ENCODE measurements at regions not wholly inside any gene's neighbourhood (a gene's known extent, or its start where the extent isn't known, plus 50 kb on each side); places are given as distances from the start of the nearest gene placed in this dataset.

GRCh38 chr11:104323841-104324240, 159.9 kb upstream of the PDGFD start:
- Histone ChIP-seq H3K4me1 (ENCODE audit: control insufficient read depth, extremely low read depth, insufficient read depth, low read length) (no peaks in the 10 kb centered on the region), H2AFZ (ENCODE audit: low read length) (no peak overlapping the region), H3K27ac (ENCODE audit: insufficient read depth, low read length) (no peak overlapping the region), H3K9ac (ENCODE audit: insufficient read depth, low read length) (no peak overlapping the region), H3K4me2 (ENCODE audit: extremely low read depth, insufficient read depth, low read length) (no peak overlapping the region), H3K4me3 (replicated peaks in 1 of 4; ENCODE audit: control extremely low read depth in 1 of 4, insufficient read depth in 1 of 4, low read depth in 3 of 4, low read length in 4 of 4) (no peak overlapping the region), H3K9me3 (ENCODE audit: control insufficient read depth, insufficient read depth, low read depth, low read length) (no peaks in the 10 kb centered on the region), H3K36me3 (ENCODE audit: control insufficient read depth, insufficient read depth, low read length) (no peaks in the 10 kb centered on the region), H3K27me3 (ENCODE audit: control insufficient read depth, insufficient read depth, low read length) (no peaks in the 10 kb centered on the region), H4K20me1 (ENCODE audit: control insufficient read depth, extremely low read depth, insufficient read depth, low read length) (no peaks in the 10 kb centered on the region), H3K79me2 (ENCODE audit: control insufficient read depth, insufficient read depth, low read length) (no peaks in the 10 kb centered on the region)
- DNase-seq (ENCODE audit: low read depth in 2 of 2), result no peak
- TF ChIP-seq CTCF (conservative IDR thresholded peaks at IDR 0.05 in 1 of 2, IDR thresholded peaks at IDR 0.05 in 1 of 2; ENCODE audit: low read depth in 1 of 2, low read length in 2 of 2) (no peak), EZH2 (IDR thresholded peaks at IDR 0.05; ENCODE audit: low read length, missing control alignments) (no peak)

- Histone ChIP-seq H3K27me3 (ENCODE audit: control insufficient read depth, insufficient read depth, low read length) (no peaks in the 10 kb centered on the region), H3K79me2 (ENCODE audit: control insufficient read depth, insufficient read depth, low read length) (no peaks in the 10 kb centered on the region), H3K4me3 (replicated peaks in 1 of 4; ENCODE audit: control extremely low read depth in 1 of 4, insufficient read depth in 1 of 4, low read depth in 3 of 4, low read length in 4 of 4) (no peak overlapping the region), H3K4me2 (ENCODE audit: extremely low read depth, insufficient read depth, low read length) (no peak overlapping the region), H3K36me3 (ENCODE audit: control insufficient read depth, insufficient read depth, low read length) (no peaks in the 10 kb centered on the region), H2AFZ (ENCODE audit: low read length) (no peak overlapping the region), H3K9me3 (ENCODE audit: control insufficient read depth, insufficient read depth, low read depth, low read length) (no peaks in the 10 kb centered on the region), H3K9ac (ENCODE audit: insufficient read depth, low read length) (no peak overlapping the region), H4K20me1 (ENCODE audit: control insufficient read depth, extremely low read depth, insufficient read depth, low read length) (no peaks in the 10 kb centered on the region), H3K4me1 (ENCODE audit: control insufficient read depth, extremely low read depth, insufficient read depth, low read length) (no peaks in the 10 kb centered on the region), H3K27ac (ENCODE audit: insufficient read depth, low read length) (no peak overlapping the region)
- TF ChIP-seq EZH2 (IDR thresholded peaks at IDR 0.05; ENCODE audit: low read length, missing control alignments), result no peak
- TF ChIP-seq CTCF (conservative IDR thresholded peaks at IDR 0.05 in 1 of 2, IDR thresholded peaks at IDR 0.05 in 1 of 2; ENCODE audit: low read depth in 1 of 2, low read length in 2 of 2), result no peak
- no peak for DNase-seq (ENCODE audit: low read depth in 2 of 2)
Measured at GRCh38 chr11:104322696-104323095, 158.7 kb upstream of the PDGFD start.

GRCh38 chr11:104320956-104321355, 157.0 kb upstream of the PDGFD start:
- no peaks in the 10 kb centered on the region for H4K20me1 ChIP-seq (ENCODE audit: control insufficient read depth, extremely low read depth, insufficient read depth, low read length)
- no peak overlapping the region for H3K9ac ChIP-seq (ENCODE audit: insufficient read depth, low read length)
- no peak overlapping the region for H2AFZ ChIP-seq (ENCODE audit: low read length)
- no peaks in the 10 kb centered on the region for H3K9me3 ChIP-seq (ENCODE audit: control insufficient read depth, insufficient read depth, low read depth, low read length)
- TF ChIP-seq CTCF (conservative IDR thresholded peaks at IDR 0.05 in 1 of 2, IDR thresholded peaks at IDR 0.05 in 1 of 2; ENCODE audit: low read depth in 1 of 2, low read length in 2 of 2) (no peak), EZH2 (IDR thresholded peaks at IDR 0.05; ENCODE audit: low read length, missing control alignments) (no peak)
- no peak for DNase-seq (ENCODE audit: low read depth in 2 of 2)
- no peak overlapping the region for H3K27ac ChIP-seq (ENCODE audit: insufficient read depth, low read length)
- no peaks in the 10 kb centered on the region for H3K27me3 ChIP-seq (ENCODE audit: control insufficient read depth, insufficient read depth, low read length)
- H3K36me3 ChIP-seq (ENCODE audit: control insufficient read depth, insufficient read depth, low read length), result no peaks in the 10 kb centered on the region
- H3K4me2 ChIP-seq (ENCODE audit: extremely low read depth, insufficient read depth, low read length), result no peak overlapping the region
- H3K4me1 ChIP-seq (ENCODE audit: control insufficient read depth, extremely low read depth, insufficient read depth, low read length), result no peaks in the 10 kb centered on the region
- no peak overlapping the region for H3K4me3 ChIP-seq (replicated peaks in 1 of 4; ENCODE audit: control extremely low read depth in 1 of 4, insufficient read depth in 1 of 4, low read depth in 3 of 4, low read length in 4 of 4)
- H3K79me2 ChIP-seq (ENCODE audit: control insufficient read depth, insufficient read depth, low read length), result no peaks in the 10 kb centered on the region
